HG03469 (cell line): ENCODE measurements at regions not wholly inside any gene's neighbourhood (a gene's known extent, or its start where the extent isn't known, plus 50 kb on each side); places are given as distances from the start of the nearest gene placed in this dataset.

Experiments
- ATAC-seq: cut with Tn5 transposase; IDR thresholded peaks from one replicate; pipeline ENCODE4 v1.9.1; 2021; ENCODE audit warnings: mild to moderate bottlenecking, moderate library complexity, moderate number of reproducible peaks; ENCODE audit not compliant: unreplicated experiment

GRCh38 chr7:38002689-38003088, 82.2 kb downstream of the EPDR1 start:
- no peak for ATAC-seq

- ATAC-seq = no peak
Observed at GRCh38 chr7:38006559-38006958, 86.1 kb downstream of the EPDR1 start.

GRCh38 chr7:38007096-38007495, 86.7 kb downstream of the EPDR1 start:
- ATAC-seq = no peak

- ATAC-seq = no peak
Observed at GRCh38 chr7:38013246-38013645, 92.8 kb downstream of the EPDR1 start.

- no peak for ATAC-seq
Observed at GRCh38 chr7:38016567-38016966, 96.1 kb downstream of the EPDR1 start.

GRCh38 chr7:38017320-38017719, 96.9 kb downstream of the EPDR1 start:
- no peak for ATAC-seq

GRCh38 chr7:38020121-38020785, 99.8 kb downstream of the EPDR1 start:
- ATAC-seq = no peak

- ATAC-seq = no peak
Observed at GRCh38 chr7:38021892-38022291, 101.5 kb downstream of the EPDR1 start.

GRCh38 chr7:38025815-38026214, 105.4 kb downstream of the EPDR1 start:
- no peak for ATAC-seq

- no peak for ATAC-seq
Observed at GRCh38 chr7:38027884-38028455, 107.5 kb downstream of the EPDR1 start.

GRCh38 chr7:38034062-38034908, 113.8 kb downstream of the EPDR1 start:
- ATAC-seq = no peak

- ATAC-seq = no peak
Observed at GRCh38 chr7:38040831-38041230, 120.4 kb downstream of the EPDR1 start.

- ATAC-seq = no peak
Observed at GRCh38 chr7:38049679-38050078, 128.4 kb upstream of the STARD3NL start.

- ATAC-seq = no peak
Observed at GRCh38 chr7:38051311-38051710, 126.7 kb upstream of the STARD3NL start.

GRCh38 chr7:38051786-38052185, 126.3 kb upstream of the STARD3NL start:
- ATAC-seq = no peak

GRCh38 chr7:38052786-38053185, 125.3 kb upstream of the STARD3NL start:
- ATAC-seq = no peak

GRCh38 chr7:38054199-38054598, 123.8 kb upstream of the STARD3NL start:
- no peak for ATAC-seq

- no peak for ATAC-seq
Observed at GRCh38 chr7:38057829-38058228, 120.2 kb upstream of the STARD3NL start.

- ATAC-seq = no peak
Observed at GRCh38 chr7:38060116-38060515, 117.9 kb upstream of the STARD3NL start.

GRCh38 chr7:38060637-38061036, 117.4 kb upstream of the STARD3NL start:
- ATAC-seq = no peak

- no peak for ATAC-seq
Observed at GRCh38 chr7:38066391-38066790, 111.7 kb upstream of the STARD3NL start.

- no peak for ATAC-seq
Observed at GRCh38 chr7:38068461-38068860, 109.6 kb upstream of the STARD3NL start.
